Activated T-cell treated with anti-CD3 and anti-CD28 coated beads, Interleukin-2, amount 50 U/mL, for 4 hours (primary cell): ENCODE measurements at regions not wholly inside any gene's neighbourhood (a gene's known extent, or its start where the extent isn't known, plus 50 kb on each side); places are given as distances from the start of the nearest gene placed in this dataset.

ENCODE experiments used
- ATAC-seq, 2 donors: fragments of 200-7000 bp; cut with Tn5 transposase; one replicate each; pipeline ENCODE4 v1.10.0; 2021
- DNase-seq: peaks from one replicate; pipeline ENCODE4 v3.0.0-alpha.2; 2020
- H3K27me3 Mint-ChIP-seq: one replicate; pipeline ENCODE4 v1.8.0; 2021; ENCODE audit warnings: low read depth, mixed read lengths
- H3K36me3 Mint-ChIP-seq: one replicate; pipeline ENCODE4 v1.8.0; 2022; ENCODE audit warnings: mixed read lengths; ENCODE audit not compliant: insufficient read depth
- H3K4me1 Mint-ChIP-seq: one replicate; pipeline ENCODE4 v1.8.0; 2021; ENCODE audit warnings: low read depth, mixed read lengths
- H3K4me3 Mint-ChIP-seq: one replicate; pipeline ENCODE4 v1.8.0; 2021; ENCODE audit warnings: mild to moderate bottlenecking, moderate library complexity, mixed read lengths
- H3K9me3 Mint-ChIP-seq: one replicate; pipeline ENCODE4 v1.8.0; 2021; ENCODE audit warnings: mixed read lengths

- H3K4me1 Mint-ChIP-seq: no peaks in the 10 kb centered on the region
- no peak overlapping the region for H3K4me3 Mint-ChIP-seq
- ATAC-seq (no peak), DNase-seq (no peak)
- peaks cover 6% of the 10 kb centered on the region for H3K9me3 Mint-ChIP-seq
- peaks cover 17% of the 10 kb centered on the region for H3K27me3 Mint-ChIP-seq
- no peaks in the 10 kb centered on the region for H3K36me3 Mint-ChIP-seq
Observed at GRCh38 chr9:88229434-88229833, 91.2 kb upstream of the SPATA31C2 start.

- no peaks in the 10 kb centered on the region for H3K4me1 Mint-ChIP-seq
- H3K27me3 Mint-ChIP-seq: peaks cover 4% of the 10 kb centered on the region
- DNase-seq (no peak), ATAC-seq (no peak)
- H3K36me3 Mint-ChIP-seq: no peaks in the 10 kb centered on the region
- H3K4me3 Mint-ChIP-seq: no peak overlapping the region
- H3K9me3 Mint-ChIP-seq: no peaks in the 10 kb centered on the region
Observed at GRCh38 chr9:88224938-88225337, 86.7 kb upstream of the SPATA31C2 start.

- Mint-ChIP-seq H3K9me3 (no peaks in the 10 kb centered on the region), H3K4me1 (no peaks in the 10 kb centered on the region), H3K4me3 (no peak overlapping the region), H3K36me3 (no peaks in the 10 kb centered on the region), H3K27me3 (peaks cover 14% of the 10 kb centered on the region)
- no peak for ATAC-seq
- no peak for DNase-seq
Observed at GRCh38 chr9:88221105-88221504, 82.8 kb upstream of the SPATA31C2 start.

- DNase-seq: no peak
- no peak for ATAC-seq
- Mint-ChIP-seq H3K27me3 (peaks cover 14% of the 10 kb centered on the region), H3K36me3 (no peaks in the 10 kb centered on the region), H3K9me3 (no peaks in the 10 kb centered on the region), H3K4me1 (no peaks in the 10 kb centered on the region), H3K4me3 (no peak overlapping the region)
Observed at GRCh38 chr9:88220652-88221051, 82.4 kb upstream of the SPATA31C2 start.

- DNase-seq (no peak), ATAC-seq (no peak)
- H3K27me3 Mint-ChIP-seq: peaks cover 14% of the 10 kb centered on the region
- H3K36me3 Mint-ChIP-seq: no peaks in the 10 kb centered on the region
- H3K9me3 Mint-ChIP-seq: no peaks in the 10 kb centered on the region
- H3K4me3 Mint-ChIP-seq: no peak overlapping the region
- no peaks in the 10 kb centered on the region for H3K4me1 Mint-ChIP-seq
Observed at GRCh38 chr9:88219601-88220000, 81.3 kb upstream of the SPATA31C2 start.

GRCh38 chr9:88218726-88219125 lies 80.5 kb upstream of the SPATA31C2 start:
- H3K27me3 Mint-ChIP-seq: peaks cover 14% of the 10 kb centered on the region
- no peak for DNase-seq
- no peaks in the 10 kb centered on the region for H3K4me1 Mint-ChIP-seq
- H3K9me3 Mint-ChIP-seq: peaks cover 3% of the 10 kb centered on the region
- H3K4me3 Mint-ChIP-seq: no peak overlapping the region
- no peak for ATAC-seq
- no peaks in the 10 kb centered on the region for H3K36me3 Mint-ChIP-seq

- DNase-seq: no peak
- peaks cover 14% of the 10 kb centered on the region for H3K27me3 Mint-ChIP-seq
- peaks cover 12% of the 10 kb centered on the region for H3K9me3 Mint-ChIP-seq
- no peaks in the 10 kb centered on the region for H3K36me3 Mint-ChIP-seq
- H3K4me3 Mint-ChIP-seq: no peak overlapping the region
- no peaks in the 10 kb centered on the region for H3K4me1 Mint-ChIP-seq
- no peak for ATAC-seq
Observed at GRCh38 chr9:88216126-88216995, 78.1 kb upstream of the SPATA31C2 start.

GRCh38 chr9:88215196-88216125 lies 77.2 kb upstream of the SPATA31C2 start:
- H3K4me1 Mint-ChIP-seq: no peaks in the 10 kb centered on the region
- H3K27me3 Mint-ChIP-seq: peaks cover 12% of the 10 kb centered on the region
- DNase-seq (no peak), ATAC-seq (no peak)
- H3K36me3 Mint-ChIP-seq: no peaks in the 10 kb centered on the region
- H3K4me3 Mint-ChIP-seq: no peak overlapping the region
- H3K9me3 Mint-ChIP-seq: peaks cover 12% of the 10 kb centered on the region

GRCh38 chr9:88202321-88202720 lies 64.0 kb upstream of the SPATA31C2 start:
- H3K4me3 Mint-ChIP-seq: no peak overlapping the region

GRCh38 chr9:88198341-88198807 lies 60.1 kb upstream of the SPATA31C2 start:
- Mint-ChIP-seq H3K36me3 (no peaks in the 10 kb centered on the region), H3K9me3 (no peaks in the 10 kb centered on the region), H3K27me3 (peaks cover 21% of the 10 kb centered on the region), H3K4me3 (no peak overlapping the region), H3K4me1 (no peaks in the 10 kb centered on the region)
- no peak for DNase-seq
- ATAC-seq: no peak

More at GRCh38 chr9:88202321-88202720, 64.0 kb upstream of the SPATA31C2 start:
- peaks cover 16% of the 10 kb centered on the region for H3K27me3 Mint-ChIP-seq
- ATAC-seq: no peak
- H3K9me3 Mint-ChIP-seq: no peaks in the 10 kb centered on the region
- H3K4me1 Mint-ChIP-seq: no peaks in the 10 kb centered on the region
- DNase-seq: no peak
- H3K36me3 Mint-ChIP-seq: no peaks in the 10 kb centered on the region

- ATAC-seq (no peak), DNase-seq (no peak)
- Mint-ChIP-seq H3K4me3 (no peak overlapping the region), H3K36me3 (no peaks in the 10 kb centered on the region), H3K9me3 (no peaks in the 10 kb centered on the region), H3K27me3 (peaks cover 25% of the 10 kb centered on the region), H3K4me1 (no peaks in the 10 kb centered on the region)
Observed at GRCh38 chr9:88197781-88198340, 59.6 kb upstream of the SPATA31C2 start.

GRCh38 chr9:88197016-88197415 lies 58.7 kb upstream of the SPATA31C2 start:
- Mint-ChIP-seq H3K9me3 (no peaks in the 10 kb centered on the region), H3K27me3 (peaks cover 28% of the 10 kb centered on the region), H3K4me1 (no peaks in the 10 kb centered on the region), H3K36me3 (no peaks in the 10 kb centered on the region), H3K4me3 (no peak overlapping the region)
- DNase-seq: no peak
- no peak for ATAC-seq

GRCh38 chr9:88196142-88196790 lies 58.0 kb upstream of the SPATA31C2 start:
- H3K27me3 Mint-ChIP-seq: peaks cover 27% of the 10 kb centered on the region
- no peaks in the 10 kb centered on the region for H3K36me3 Mint-ChIP-seq
- no peak overlapping the region for H3K4me3 Mint-ChIP-seq
- DNase-seq (no peak), ATAC-seq (no peak)
- no peaks in the 10 kb centered on the region for H3K9me3 Mint-ChIP-seq
- no peaks in the 10 kb centered on the region for H3K4me1 Mint-ChIP-seq

- peaks cover 26% of the 10 kb centered on the region for H3K27me3 Mint-ChIP-seq
- H3K4me3 Mint-ChIP-seq: no peak overlapping the region
- H3K4me1 Mint-ChIP-seq: no peaks in the 10 kb centered on the region
- peaks cover 11% of the 10 kb centered on the region for H3K9me3 Mint-ChIP-seq
- ATAC-seq: no peak
- H3K36me3 Mint-ChIP-seq: no peaks in the 10 kb centered on the region
- DNase-seq: no peak
Observed at GRCh38 chr9:88193766-88194165, 55.5 kb upstream of the SPATA31C2 start.
